ENCODE measurements at regions not wholly inside any gene's neighbourhood (a gene's known extent, or its start where the extent isn't known, plus 50 kb on each side); places are given as distances from the start of the nearest gene placed in this dataset.

DNA sequence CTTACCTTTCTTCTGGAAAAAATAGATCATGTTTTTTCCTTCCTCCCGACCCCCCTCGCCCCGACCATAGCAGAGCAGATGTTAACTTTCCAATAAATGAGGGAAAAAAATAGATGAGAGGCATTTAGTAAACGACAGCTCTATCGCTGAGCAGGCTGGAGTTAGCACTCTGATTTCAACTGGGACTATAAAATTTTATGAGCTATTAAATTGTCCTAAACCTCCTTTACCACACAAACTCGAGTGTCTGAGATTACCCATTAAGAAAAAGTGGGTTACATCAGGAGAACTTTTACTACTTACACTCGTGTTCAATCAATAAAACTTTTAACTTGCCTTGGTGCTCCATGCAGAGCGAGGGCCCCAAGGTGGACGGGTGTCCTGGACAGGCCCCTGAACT lies 59.8 kb upstream of the RNU6ATAC start:
- H3K4me1 Mint-ChIP-seq (ENCODE audit: low read depth), result no peaks in the 10 kb centered on the region
- no peak overlapping the region for H3K27ac Mint-ChIP-seq
- no peaks in the 10 kb centered on the region for H3K36me3 Mint-ChIP-seq (ENCODE audit: low read depth)
- no peaks in the 10 kb centered on the region for H3K27me3 Mint-ChIP-seq (ENCODE audit: low read depth)
- H3K4me3 Mint-ChIP-seq, result no peak overlapping the region
- no peaks in the 10 kb centered on the region for H3K9me3 Mint-ChIP-seq

DNA sequence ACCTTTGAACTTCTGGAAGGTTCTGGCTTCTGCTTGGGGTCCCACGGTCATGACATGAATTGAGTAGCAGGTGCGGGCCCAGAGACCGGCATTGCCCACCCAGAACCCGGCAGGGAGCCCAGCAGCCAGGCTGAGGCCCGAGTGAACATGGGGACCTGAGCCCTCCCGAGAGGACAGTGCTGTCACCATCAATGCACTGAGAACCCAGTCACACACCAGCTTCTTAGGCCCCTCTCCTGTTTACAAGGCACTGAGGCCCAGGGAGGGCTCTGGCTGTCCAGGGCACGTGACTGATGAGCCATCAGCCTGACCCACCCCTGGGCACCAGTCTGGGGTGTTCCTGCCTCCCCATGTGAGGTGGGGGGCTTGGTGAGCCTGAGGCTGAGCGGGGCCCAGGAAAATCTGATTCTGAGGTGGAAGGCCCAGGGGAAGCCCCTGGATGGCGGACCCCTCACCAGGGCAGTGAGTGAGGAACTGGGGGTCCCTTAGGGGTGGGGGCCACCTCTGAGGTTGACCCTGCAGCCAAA lies 60.3 kb upstream of the RNU6ATAC start:
- H3K9me3 Mint-ChIP-seq, result no peaks in the 10 kb centered on the region
- no peaks in the 10 kb centered on the region for H3K36me3 Mint-ChIP-seq (ENCODE audit: low read depth)
- no peak overlapping the region for H3K27ac Mint-ChIP-seq
- H3K4me1 Mint-ChIP-seq (ENCODE audit: low read depth), result no peaks in the 10 kb centered on the region
- no peak overlapping the region for H3K4me3 Mint-ChIP-seq
- no peaks in the 10 kb centered on the region for H3K27me3 Mint-ChIP-seq (ENCODE audit: low read depth)

DNA sequence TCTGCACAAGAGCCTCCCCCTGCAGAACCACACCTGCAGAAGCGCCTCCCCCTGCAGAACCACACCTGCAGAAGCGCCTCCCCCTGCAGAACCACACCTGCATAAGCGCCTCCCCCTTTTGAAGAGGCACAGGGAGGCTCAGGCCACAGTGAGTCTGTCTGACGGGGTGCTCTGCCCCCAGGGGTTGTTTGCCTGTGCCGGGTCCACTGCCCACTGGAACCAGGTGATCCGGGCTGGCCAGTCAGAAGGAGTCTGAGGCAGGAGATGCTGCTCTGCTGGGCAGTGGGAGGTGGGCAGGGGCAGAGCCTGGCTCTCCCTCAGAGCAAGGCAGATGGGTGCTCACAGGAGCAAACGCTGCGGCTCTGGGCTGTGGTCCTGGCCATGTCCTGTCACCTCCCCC lies 60.8 kb upstream of the RNU6ATAC start:
- H3K4me1 Mint-ChIP-seq (ENCODE audit: low read depth), result no peaks in the 10 kb centered on the region
- no peak overlapping the region for H3K27ac Mint-ChIP-seq
- H3K36me3 Mint-ChIP-seq (ENCODE audit: low read depth), result no peaks in the 10 kb centered on the region
- no peaks in the 10 kb centered on the region for H3K9me3 Mint-ChIP-seq
- H3K27me3 Mint-ChIP-seq (ENCODE audit: low read depth), result no peaks in the 10 kb centered on the region
- H3K4me3 Mint-ChIP-seq, result no peak overlapping the region

DNA sequence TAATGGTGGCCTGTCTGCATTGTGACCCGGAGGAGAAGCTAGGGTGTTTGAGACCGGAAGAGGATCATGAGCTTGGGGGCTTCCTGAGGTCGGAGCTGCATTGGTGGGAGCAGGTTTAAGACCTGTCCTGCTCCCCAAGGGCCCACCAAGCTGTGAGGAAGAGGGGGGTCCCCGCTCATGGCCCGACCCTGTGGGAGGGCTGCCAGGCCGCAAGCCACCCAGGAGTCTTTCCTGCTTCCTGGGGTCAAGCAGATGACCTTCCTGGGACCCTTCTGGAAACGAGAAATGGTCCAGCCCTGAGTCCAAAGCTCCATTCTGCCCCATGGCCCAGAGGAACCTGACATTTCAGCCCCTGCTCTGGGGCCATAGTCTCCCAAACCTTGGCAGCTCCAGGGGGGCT lies 61.5 kb upstream of the RNU6ATAC start:
- Mint-ChIP-seq H3K9me3 (no peaks in the 10 kb centered on the region), H3K4me1 (ENCODE audit: low read depth) (no peaks in the 10 kb centered on the region), H3K27me3 (ENCODE audit: low read depth) (no peaks in the 10 kb centered on the region), H3K4me3 (no peak overlapping the region), H3K27ac (no peak overlapping the region), H3K36me3 (ENCODE audit: low read depth) (no peaks in the 10 kb centered on the region)

DNA sequence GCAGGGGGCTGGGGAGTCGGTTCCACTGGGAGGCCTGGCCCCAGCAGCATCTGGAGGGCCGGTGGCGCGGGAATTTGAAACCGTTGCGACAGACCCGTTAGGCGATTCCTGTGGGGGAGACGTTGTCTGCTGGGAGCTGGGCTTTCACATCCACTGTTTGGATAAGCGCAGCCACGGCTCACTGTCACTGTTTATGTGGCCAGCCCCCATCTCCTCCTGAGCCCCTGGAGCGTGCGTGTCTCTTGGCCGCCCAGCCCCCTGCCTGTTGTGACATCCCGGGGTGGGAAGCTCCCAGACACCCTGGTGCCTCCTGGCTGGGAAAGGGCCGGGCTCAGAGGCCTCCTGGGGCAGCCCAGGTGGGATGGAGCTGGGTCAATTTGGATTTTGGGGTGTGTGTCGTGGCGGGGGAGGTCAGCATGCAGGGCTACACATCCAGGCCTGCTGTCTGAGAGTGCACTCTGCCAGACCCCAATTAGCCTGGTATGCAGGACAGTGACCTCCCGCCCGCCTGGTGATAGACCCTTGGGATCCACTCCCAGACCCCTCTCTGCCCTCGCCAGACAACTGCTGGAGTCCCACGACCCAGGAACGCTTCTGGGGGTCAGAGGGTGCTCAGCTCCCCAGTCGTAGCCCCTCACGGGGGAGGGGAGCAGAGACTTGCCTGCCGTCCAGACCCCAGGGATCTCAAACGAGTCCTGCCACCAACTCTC lies 62.0 kb upstream of the RNU6ATAC start:
- Mint-ChIP-seq H3K4me3 (no peak overlapping the region), H3K36me3 (ENCODE audit: low read depth) (no peaks in the 10 kb centered on the region), H3K27me3 (ENCODE audit: low read depth) (no peaks in the 10 kb centered on the region), H3K27ac (no peak overlapping the region), H3K4me1 (ENCODE audit: low read depth) (no peaks in the 10 kb centered on the region), H3K9me3 (no peaks in the 10 kb centered on the region)

DNA sequence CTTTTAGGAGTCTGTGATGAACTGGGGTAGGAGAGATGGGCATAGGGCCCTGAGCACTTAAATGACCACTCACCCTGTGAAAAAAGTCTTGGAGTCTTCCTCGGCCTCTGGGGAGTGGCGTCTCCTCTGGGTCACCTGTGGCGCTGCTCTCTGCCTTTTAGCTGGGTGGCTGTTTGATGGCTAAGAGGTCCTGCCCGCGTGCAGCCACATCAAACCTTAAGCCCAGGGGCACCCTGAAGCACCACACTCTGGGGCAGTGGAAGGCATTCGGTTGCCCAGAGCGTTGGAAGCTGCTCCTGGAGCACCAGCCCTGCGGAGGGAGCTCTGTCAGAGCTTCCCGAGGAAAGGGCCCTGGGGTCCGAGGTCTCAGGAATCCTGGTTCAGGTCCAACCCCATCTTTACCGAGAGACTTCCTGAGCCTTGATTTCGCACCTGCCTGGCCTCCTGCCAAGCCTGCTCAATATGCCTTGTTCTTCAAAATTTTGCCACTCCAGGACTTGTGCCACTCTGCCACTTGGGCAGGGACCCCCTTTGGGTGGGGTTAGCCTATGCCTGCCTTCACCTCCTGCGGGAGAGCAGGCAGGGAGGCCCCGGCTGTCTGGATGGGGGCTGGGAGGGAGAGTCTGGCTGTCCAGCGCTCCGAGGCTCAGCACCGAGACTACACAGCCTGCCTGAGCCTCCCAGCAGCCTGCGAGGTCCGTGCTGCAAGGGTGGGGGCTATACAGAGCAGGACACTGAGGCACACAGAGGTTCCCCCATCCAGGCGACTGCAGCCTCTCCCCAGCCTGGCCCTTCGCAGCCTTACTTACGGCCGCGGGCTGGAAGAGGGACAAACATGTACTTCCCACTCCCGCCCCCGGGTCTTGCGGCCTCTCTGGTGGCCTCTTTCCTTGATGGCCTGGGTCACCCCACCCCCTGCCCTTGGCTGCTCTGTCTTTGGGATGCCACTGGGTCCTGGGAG lies 63.4 kb upstream of the RNU6ATAC start:
- Mint-ChIP-seq H3K4me3 (no peak overlapping the region), H3K27ac (no peak overlapping the region), H3K9me3 (no peaks in the 10 kb centered on the region), H3K4me1 (ENCODE audit: low read depth) (no peaks in the 10 kb centered on the region), H3K36me3 (ENCODE audit: low read depth) (no peaks in the 10 kb centered on the region), H3K27me3 (ENCODE audit: low read depth) (no peaks in the 10 kb centered on the region)

DNA sequence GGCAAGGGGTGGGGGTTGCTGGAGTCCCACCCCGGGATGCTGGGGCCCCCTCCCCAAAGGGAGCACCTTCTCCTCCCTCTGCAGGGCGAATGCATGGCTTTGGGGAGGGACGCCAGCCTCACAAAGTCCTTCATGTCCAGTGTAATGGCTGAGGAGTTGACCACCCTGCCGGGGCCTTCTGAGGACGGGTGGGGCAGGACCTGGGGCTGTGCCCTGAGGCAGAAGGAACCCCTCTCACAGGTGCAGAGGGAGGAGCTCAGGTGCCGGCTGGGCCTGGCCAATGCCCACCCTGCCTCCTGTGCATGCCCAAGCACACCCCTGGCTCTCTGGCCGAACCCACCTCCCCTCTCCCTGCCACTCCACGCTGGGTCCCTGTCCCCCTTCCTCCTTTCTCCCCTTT lies 64.3 kb upstream of the RNU6ATAC start:
- Mint-ChIP-seq H3K4me1 (ENCODE audit: low read depth) (no peaks in the 10 kb centered on the region), H3K4me3 (no peak overlapping the region), H3K27me3 (ENCODE audit: low read depth) (no peaks in the 10 kb centered on the region), H3K36me3 (ENCODE audit: low read depth) (no peaks in the 10 kb centered on the region), H3K9me3 (no peaks in the 10 kb centered on the region), H3K27ac (no peak overlapping the region)

DNA sequence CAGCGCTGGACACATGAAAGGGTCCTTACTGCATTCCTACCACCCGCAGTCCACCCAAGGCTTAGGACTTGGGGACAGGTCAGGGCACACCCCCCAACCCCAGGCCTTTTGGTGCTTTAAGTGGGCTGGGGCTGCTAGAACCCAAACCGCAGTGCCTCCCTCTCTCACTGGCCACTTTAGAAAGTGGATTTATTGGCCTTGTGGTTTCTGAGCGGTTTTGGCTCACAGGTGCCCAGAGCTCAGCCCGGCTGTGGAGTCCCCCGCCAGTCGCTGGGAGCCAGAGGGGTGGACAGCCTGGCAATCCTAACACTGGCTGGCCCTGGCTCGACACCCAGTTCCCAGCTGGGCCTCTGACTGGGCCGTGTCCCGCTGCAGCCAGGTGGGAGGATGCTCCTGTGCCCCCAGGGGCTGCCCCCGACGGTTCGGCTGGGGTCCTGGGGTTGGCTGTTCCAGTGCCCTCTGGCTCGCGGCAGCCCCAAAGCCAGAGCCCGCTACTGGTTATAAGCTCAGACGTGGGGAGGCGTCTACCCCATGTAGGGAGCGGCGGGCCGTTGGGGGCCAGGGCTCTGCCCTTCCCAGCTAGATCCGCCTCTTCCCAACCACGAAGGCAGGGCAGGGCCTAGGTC lies 65.2 kb upstream of the RNU6ATAC start:
- Mint-ChIP-seq H3K4me3 (no peak overlapping the region), H3K36me3 (ENCODE audit: low read depth) (no peaks in the 10 kb centered on the region), H3K27me3 (ENCODE audit: low read depth) (no peaks in the 10 kb centered on the region), H3K4me1 (ENCODE audit: low read depth) (no peaks in the 10 kb centered on the region), H3K27ac (no peak overlapping the region), H3K9me3 (no peaks in the 10 kb centered on the region)

DNA sequence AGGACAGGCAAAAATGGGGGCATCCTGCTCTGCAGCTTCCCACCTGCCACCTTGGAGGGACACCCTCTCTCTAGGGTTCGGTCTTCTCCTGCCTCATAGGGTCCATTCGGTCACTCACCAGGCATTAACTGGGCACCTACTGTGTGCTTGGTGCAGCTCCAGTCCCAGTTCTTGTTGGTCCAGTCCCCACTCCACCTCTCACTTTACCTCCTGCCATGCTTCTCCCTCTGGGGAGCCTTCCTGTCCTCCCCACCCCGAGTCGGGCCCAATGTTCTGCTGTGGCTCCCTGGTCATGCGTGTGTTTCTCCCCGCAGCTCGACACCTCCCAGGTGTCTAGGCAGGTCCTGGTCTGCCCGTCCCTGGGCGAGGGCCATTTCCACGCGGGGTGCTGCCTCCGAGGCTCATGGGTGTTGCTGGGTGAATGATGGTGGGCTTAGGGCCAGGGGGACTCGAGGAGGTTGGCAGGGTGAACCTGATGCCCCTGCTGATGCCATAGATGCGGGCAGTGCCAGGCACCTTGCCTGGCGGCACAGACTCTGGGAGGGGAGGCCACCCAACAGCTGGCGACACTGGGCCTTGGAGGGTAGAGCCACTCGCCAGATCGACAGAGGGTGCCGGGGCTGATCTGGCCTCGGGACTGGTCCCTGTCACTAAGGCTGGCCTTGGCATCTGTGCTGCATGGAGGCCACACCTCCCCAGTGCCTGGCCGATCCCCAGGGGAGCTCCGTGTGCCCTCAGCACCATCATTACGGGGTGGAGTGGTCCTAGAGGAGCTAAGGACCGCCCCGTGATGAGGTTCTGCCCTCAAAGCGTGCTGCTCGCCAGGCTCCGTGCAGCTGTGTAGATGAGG lies 66.0 kb upstream of the RNU6ATAC start:
- Mint-ChIP-seq H3K27me3 (ENCODE audit: low read depth) (no peaks in the 10 kb centered on the region), H3K36me3 (ENCODE audit: low read depth) (no peaks in the 10 kb centered on the region), H3K27ac (no peak overlapping the region), H3K4me1 (ENCODE audit: low read depth) (no peaks in the 10 kb centered on the region), H3K9me3 (no peaks in the 10 kb centered on the region), H3K4me3 (no peak overlapping the region)

DNA sequence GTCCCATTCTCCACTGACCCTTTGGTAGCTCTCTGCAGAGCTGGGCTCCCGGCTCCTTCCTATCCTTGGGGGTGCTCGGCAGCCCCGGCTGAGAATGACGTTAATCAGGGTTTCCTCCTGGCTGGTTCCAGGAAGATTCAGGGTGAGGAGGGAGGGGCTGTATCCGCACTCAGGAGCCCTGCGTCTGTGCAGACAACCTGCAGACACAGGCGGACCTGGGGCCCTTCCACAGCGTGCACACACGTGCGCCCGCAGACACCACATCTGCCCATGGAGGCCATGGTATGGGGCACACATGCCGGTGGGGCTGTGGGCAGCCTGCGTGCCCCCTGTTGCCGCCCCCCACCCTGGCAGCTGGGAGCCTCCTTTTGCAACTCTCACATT lies 66.6 kb upstream of the RNU6ATAC start:
- Mint-ChIP-seq H3K36me3 (ENCODE audit: low read depth) (no peaks in the 10 kb centered on the region), H3K27me3 (ENCODE audit: low read depth) (no peaks in the 10 kb centered on the region), H3K4me1 (ENCODE audit: low read depth) (no peaks in the 10 kb centered on the region), H3K4me3 (no peak overlapping the region), H3K9me3 (no peaks in the 10 kb centered on the region), H3K27ac (no peak overlapping the region)

DNA sequence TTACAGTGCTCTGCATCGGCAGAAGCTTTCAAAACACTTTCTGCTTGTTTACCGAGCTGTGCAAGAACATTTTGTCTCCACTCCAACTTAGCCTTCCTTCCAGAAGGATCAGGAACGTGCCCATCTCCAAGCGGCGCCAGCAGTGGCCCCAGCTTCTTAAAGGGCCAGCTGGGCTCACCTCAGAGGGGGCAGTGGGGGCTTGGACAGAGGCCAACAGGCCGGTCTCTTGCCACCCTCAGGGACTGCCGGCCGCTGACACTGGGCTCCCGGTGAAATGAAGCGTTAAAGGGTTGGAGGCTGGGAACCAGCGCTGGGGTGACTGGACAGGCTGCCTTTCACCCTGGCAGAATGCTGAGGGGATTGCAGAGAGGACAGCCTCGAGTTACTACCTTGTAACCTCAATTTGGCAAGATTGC lies 67.0 kb upstream of the RNU6ATAC start:
- Mint-ChIP-seq H3K4me3 (no peak overlapping the region), H3K27me3 (ENCODE audit: low read depth) (no peaks in the 10 kb centered on the region), H3K4me1 (ENCODE audit: low read depth) (no peaks in the 10 kb centered on the region), H3K9me3 (no peaks in the 10 kb centered on the region), H3K36me3 (ENCODE audit: low read depth) (no peaks in the 10 kb centered on the region), H3K27ac (no peak overlapping the region)

DNA sequence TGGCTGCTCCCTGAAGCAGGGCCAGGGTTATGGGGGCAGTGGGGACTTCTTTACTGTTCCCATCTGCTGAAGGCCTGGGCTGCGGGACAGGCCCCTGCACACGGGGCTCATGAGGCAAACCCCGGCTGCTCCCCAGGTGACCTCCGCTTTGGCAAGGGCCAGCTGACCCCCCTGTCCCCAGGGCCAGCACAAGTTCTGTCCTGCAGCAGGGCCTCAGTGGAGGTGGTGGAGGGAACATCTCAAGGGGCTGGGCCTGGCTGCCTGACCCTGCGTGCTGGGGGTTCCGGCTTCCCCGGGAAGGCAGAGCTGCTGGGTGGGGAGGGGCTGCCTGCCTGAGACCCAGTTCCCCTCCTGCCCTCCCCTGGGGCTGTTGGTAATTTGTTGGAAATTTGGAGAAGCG lies 67.4 kb upstream of the RNU6ATAC start:
- Mint-ChIP-seq H3K4me1 (ENCODE audit: low read depth) (no peaks in the 10 kb centered on the region), H3K27me3 (ENCODE audit: low read depth) (no peaks in the 10 kb centered on the region), H3K9me3 (no peaks in the 10 kb centered on the region), H3K4me3 (no peak overlapping the region), H3K27ac (no peak overlapping the region), H3K36me3 (ENCODE audit: low read depth) (no peaks in the 10 kb centered on the region)

DNA sequence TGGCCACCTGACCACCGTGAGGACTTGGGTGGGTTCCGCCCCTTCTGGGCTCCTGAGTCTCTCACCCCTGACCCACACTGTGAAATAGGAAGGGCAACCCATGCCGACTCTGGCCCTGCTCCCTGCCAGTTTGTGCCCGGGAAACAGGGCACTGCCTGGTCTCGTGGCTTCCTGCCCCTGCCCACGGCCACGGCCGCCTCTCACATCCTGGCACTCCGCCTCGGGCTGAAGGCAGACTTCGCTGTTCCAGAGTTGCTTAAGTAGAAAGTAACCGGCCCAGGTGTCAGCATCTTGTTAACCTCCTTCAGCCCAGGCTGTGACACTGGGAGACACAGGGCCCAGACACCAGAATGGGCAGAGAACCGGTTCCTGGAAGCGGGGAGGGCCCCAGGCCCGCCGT lies 68.7 kb upstream of the RNU6ATAC start:
- H3K9me3 Mint-ChIP-seq, result no peaks in the 10 kb centered on the region
- H3K27ac Mint-ChIP-seq, result no peak overlapping the region
- H3K4me1 Mint-ChIP-seq (ENCODE audit: low read depth), result no peaks in the 10 kb centered on the region
- no peak overlapping the region for H3K4me3 Mint-ChIP-seq
- H3K36me3 Mint-ChIP-seq (ENCODE audit: low read depth), result no peaks in the 10 kb centered on the region
- no peaks in the 10 kb centered on the region for H3K27me3 Mint-ChIP-seq (ENCODE audit: low read depth)

DNA sequence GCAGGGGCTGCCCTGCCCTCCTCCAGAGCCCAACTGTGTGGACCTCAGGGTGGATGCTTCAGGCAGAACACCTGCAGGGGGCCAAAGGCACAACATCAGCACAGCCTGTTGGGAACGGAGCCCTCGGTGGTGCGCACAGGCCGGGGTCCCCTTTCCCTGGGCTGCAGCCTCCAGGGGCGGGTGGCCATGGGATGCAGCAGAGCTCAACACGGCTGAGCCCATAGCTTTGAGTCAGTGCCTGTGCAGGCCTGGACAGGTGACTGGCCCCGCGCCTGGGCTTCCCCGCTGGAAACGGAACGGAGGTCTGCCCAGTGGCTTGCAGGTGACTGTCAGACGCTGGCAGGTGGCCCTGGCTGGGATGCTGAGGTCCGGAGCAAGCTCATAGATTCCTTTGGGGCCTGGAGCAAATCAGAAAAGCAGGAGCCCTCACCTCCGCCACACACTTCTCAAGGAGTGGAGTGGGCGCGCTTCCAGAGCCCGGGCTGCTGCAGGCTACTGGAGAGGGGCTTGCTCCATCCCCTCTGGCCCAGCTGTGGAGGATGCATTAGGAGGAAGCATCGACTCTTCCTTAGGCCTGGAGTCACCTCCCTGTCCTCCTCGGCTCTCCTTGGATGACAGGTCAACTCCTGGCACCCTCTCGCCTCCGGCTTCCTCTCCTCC lies 69.8 kb upstream of the RNU6ATAC start:
- no peaks in the 10 kb centered on the region for H3K27me3 Mint-ChIP-seq (ENCODE audit: low read depth)
- H3K4me1 Mint-ChIP-seq (ENCODE audit: low read depth), result no peaks in the 10 kb centered on the region
- H3K4me3 Mint-ChIP-seq, result no peak overlapping the region
- H3K36me3 Mint-ChIP-seq (ENCODE audit: low read depth), result no peaks in the 10 kb centered on the region
- H3K9me3 Mint-ChIP-seq, result no peaks in the 10 kb centered on the region
- H3K27ac Mint-ChIP-seq, result no peak overlapping the region
